GM12892 (cell line): ENCODE measurements at regions not wholly inside any gene's neighbourhood (a gene's known extent, or its start where the extent isn't known, plus 50 kb on each side); places are given as distances from the start of the nearest gene placed in this dataset.

ENCODE experiments used
- POLR2A ChIP-seq: IDR thresholded peaks from 2 replicates; pipeline ENCODE4 v1.6.1; 2011; ENCODE audit warnings: low read depth, low read length, control low read depth
- TAF1 ChIP-seq: IDR thresholded peaks from 2 replicates; pipeline ENCODE4 v1.6.1; 2011; ENCODE audit warnings: low read depth, mild to moderate bottlenecking, control low read depth, low read length, borderline replicate concordance

DNA sequence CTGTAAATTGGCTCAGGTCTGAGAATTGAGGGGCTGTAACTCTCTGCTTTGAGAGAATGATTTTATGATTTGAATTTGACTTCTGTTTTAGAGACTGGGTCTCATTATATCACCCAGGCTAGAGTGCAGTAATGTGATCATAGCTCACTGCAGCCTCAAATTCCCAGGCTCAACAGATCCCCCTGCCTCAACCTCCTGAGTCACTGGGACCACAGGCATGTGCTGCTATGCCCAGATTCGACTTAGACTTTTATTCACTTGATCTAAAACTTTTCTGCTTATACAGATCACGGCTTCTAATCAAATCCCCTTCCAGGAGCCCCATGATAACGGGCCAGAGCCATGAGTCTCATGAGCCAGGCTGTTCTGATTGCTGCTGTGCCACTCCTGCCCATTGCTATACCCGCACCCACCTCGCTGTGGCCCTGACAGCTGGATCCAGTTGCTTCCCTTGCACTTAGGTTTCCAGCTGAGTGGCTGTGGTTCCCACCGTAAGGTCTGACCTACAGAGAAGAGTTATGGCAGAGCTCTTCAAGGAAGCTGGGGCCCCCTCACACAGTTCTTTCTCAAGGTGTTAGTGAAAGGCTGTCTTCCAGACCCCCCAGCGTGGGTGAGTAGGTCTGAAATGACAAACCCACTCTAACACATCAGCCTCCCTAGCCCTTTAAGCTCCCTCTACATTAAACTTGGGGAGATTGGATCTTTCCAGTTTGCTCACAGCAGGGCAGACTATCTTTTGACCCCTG lies 251.2 kb upstream of the SGCG start:
- TF ChIP-seq POLR2A = no peak
- no peak for TF ChIP-seq TAF1
